Natural killer cell (primary cell): ENCODE measurements at regions not wholly inside any gene's neighbourhood (a gene's known extent, or its start where the extent isn't known, plus 50 kb on each side); places are given as distances from the start of the nearest gene placed in this dataset.
"Not testable (repeated sequence)": the region's sequence is repeated elsewhere in the genome, so short reads cannot be mapped to it uniquely, and the experiment has no call there.

Experiments used
- ATAC-seq, 3 donors: fragments of 150-1000 bp in 2 of 3; fragments of 200-7000 bp in 1 of 3; cut with Tn5 transposase; 1 replicate in 1 of 3; 2 replicates in 2 of 3; pipeline ENCODE4 v1.10.0; 2021; ENCODE audit warnings: mild to moderate bottlenecking in 2 of 3, moderate library complexity in 2 of 3
- DNase-seq, 2 donors: peaks; one replicate each; pipeline versions ENCODE4 v3.0.0 to v3.0.0-alpha.2; 2013 to 2021; ENCODE audit warnings: mixed read lengths in 1 of 2
- H3K27ac ChIP-seq: one replicate; pipeline ENCODE4 v1.5.1; 2013; ENCODE audit warnings: mild to moderate bottlenecking, low read length
- H3K27me3 ChIP-seq: one replicate; pipeline ENCODE4 v1.6.1; 2013; ENCODE audit warnings: low read length; ENCODE audit not compliant: control insufficient read depth, insufficient read depth
- H3K36me3 ChIP-seq: one replicate; pipeline ENCODE4 v1.6.1; 2013; ENCODE audit warnings: low read length; ENCODE audit not compliant: control insufficient read depth, insufficient read depth
- H3K4me1 ChIP-seq: one replicate; pipeline ENCODE4 v1.6.1; 2013; ENCODE audit warnings: low read length; ENCODE audit not compliant: control insufficient read depth, insufficient read depth
- H3K4me3 ChIP-seq: one replicate; pipeline ENCODE4 v1.5.1; 2013; ENCODE audit warnings: low read length
- H3K9me3 ChIP-seq: one replicate; pipeline ENCODE4 v1.6.1; 2013; ENCODE audit warnings: low read length; ENCODE audit not compliant: control insufficient read depth, insufficient read depth
- H3K27ac Mint-ChIP-seq, 2 donors: one replicate each; pipeline ENCODE4 v1.8.0; 2022; ENCODE audit warnings: mild to moderate bottlenecking in 2 of 2, mixed read lengths in 2 of 2, moderate library complexity in 1 of 2
- H3K27me3 Mint-ChIP-seq, 2 donors: one replicate each; pipeline ENCODE4 v1.8.0; 2022; ENCODE audit warnings: low read depth in 2 of 2, mixed read lengths in 2 of 2
- H3K36me3 Mint-ChIP-seq: one replicate; pipeline ENCODE4 v1.8.0; 2022; ENCODE audit warnings: mixed read lengths
- H3K4me1 Mint-ChIP-seq, 2 donors: one replicate each; pipeline ENCODE4 v1.8.0; 2022; ENCODE audit warnings: mixed read lengths in 2 of 2
- H3K4me3 Mint-ChIP-seq: one replicate; pipeline ENCODE4 v1.8.0; 2022; ENCODE audit warnings: mild to moderate bottlenecking, moderate library complexity, mixed read lengths
- H3K9me3 Mint-ChIP-seq, 2 donors: one replicate each; pipeline ENCODE4 v1.8.0; 2022; ENCODE audit warnings: mixed read lengths in 2 of 2
- CTCF ChIP-seq: fragments of 200-600 bp; IDR thresholded peaks from one replicate; pipeline ENCODE4 v1.8.0; 2022; ENCODE audit warnings: antibody characterized with exemption
- WGBS: methylation state at CpG from one replicate; pipeline ENCODE4 v1.1.7; 2013; ENCODE audit warnings: missing lambda C conversion rate; ENCODE audit not compliant: insufficient coverage; 5-methylcytosine and 5-hydroxymethylcytosine counted together
- intact Hi-C: fragments of 100-400 bp; cut with micrococcal nuclease; formaldehyde crosslinking; loops from one replicate; pipeline ENCODE4 v1.14.2; 2022

- WGBS: 85% methylated on average over 24 of the region's 26 CpGs
- no peaks in the 10 kb centered on the region for H3K9me3 ChIP-seq
- H3K27ac Mint-ChIP-seq: no peak overlapping the region
- ATAC-seq (no peak), DNase-seq (no peak)
- intact Hi-C loops: no loop called here
- H3K4me3 ChIP-seq: no peak overlapping the region
- H3K4me1 ChIP-seq: peaks cover 12% of the 10 kb centered on the region
- TF ChIP-seq CTCF: no peak
- H3K27me3 Mint-ChIP-seq: peaks cover 10 to 14% of the 10 kb centered on the region in 2 donors
- H3K27ac ChIP-seq: no peak overlapping the region
- H3K27me3 ChIP-seq: peaks cover 2% of the 10 kb centered on the region
- H3K4me1 Mint-ChIP-seq: peaks cover 0 to 8% of the 10 kb centered on the region in 2 donors
- no peaks in the 10 kb centered on the region for H3K9me3 Mint-ChIP-seq
- no peaks in the 10 kb centered on the region for H3K36me3 ChIP-seq
- H3K4me3 Mint-ChIP-seq: no peak overlapping the region
- H3K36me3 Mint-ChIP-seq: no peaks in the 10 kb centered on the region
Measured at GRCh38 chr4:1550122-1551070, 133.7 kb downstream of the FAM53A start.

- WGBS: 90% methylated on average over 11 of the region's 11 CpGs
- H3K4me3 Mint-ChIP-seq: no peak overlapping the region
- DNase-seq: no peak
- no peaks in the 10 kb centered on the region for H3K36me3 Mint-ChIP-seq
- H3K9me3 Mint-ChIP-seq: no peaks in the 10 kb centered on the region
- intact Hi-C loops: no loop called here
- Histone ChIP-seq H3K9me3 (no peaks in the 10 kb centered on the region), H3K27me3 (peaks cover 2% of the 10 kb centered on the region), H3K36me3 (no peaks in the 10 kb centered on the region), H3K4me1 (peaks cover 12% of the 10 kb centered on the region), H3K4me3 (no peak overlapping the region), H3K27ac (no peak overlapping the region)
- no peak overlapping the region for H3K27ac Mint-ChIP-seq
- TF ChIP-seq CTCF: no peak
- no peak for ATAC-seq
- peaks cover 10 to 12% of the 10 kb centered on the region in 2 donors for H3K27me3 Mint-ChIP-seq
- H3K4me1 Mint-ChIP-seq: peaks cover 0 to 8% of the 10 kb centered on the region in 2 donors
Measured at GRCh38 chr4:1549638-1550035, 134.5 kb downstream of the FAM53A start.

- ATAC-seq: peak; percentile 87 to 97 (median 95)
- H3K36me3 ChIP-seq, H3K27me3 ChIP-seq, H3K9me3 Mint-ChIP-seq, H3K9me3 ChIP-seq, H3K36me3 Mint-ChIP-seq, H3K27ac ChIP-seq, H3K4me1 Mint-ChIP-seq, H3K27ac Mint-ChIP-seq, H3K4me3 ChIP-seq, intact Hi-C loops: not testable (repeated sequence)
- WGBS: 23% methylated on average over 33 of the region's 33 CpGs
- peaks cover 10 to 11% of the 10 kb centered on the region in 2 donors for H3K27me3 Mint-ChIP-seq
- H3K4me3 Mint-ChIP-seq: peak overlapping the region; percentile 37
- DNase-seq: peak; percentile 59 to 71
- TF ChIP-seq CTCF: peak; percentile 92
- H3K4me1 ChIP-seq: peaks cover 12% of the 10 kb centered on the region
Measured at GRCh38 chr4:1548827-1549637, 135.1 kb downstream of the FAM53A start.
